Neural crest cell (in vitro differentiated cells): ENCODE measurements at regions not wholly inside any gene's neighbourhood (a gene's known extent, or its start where the extent isn't known, plus 50 kb on each side); places are given as distances from the start of the nearest gene placed in this dataset.

ENCODE experiments used
- DNase-seq: peaks from one replicate; pipeline ENCODE4 v3.0.0; 2021; ENCODE audit warnings: low read depth, mixed read lengths, low spot score
- H3K27ac Mint-ChIP-seq: one replicate; pipeline ENCODE4 v1.8.0; 2021; ENCODE audit warnings: mild to moderate bottlenecking, mixed read lengths; ENCODE audit not compliant: unreplicated experiment
- H3K27me3 Mint-ChIP-seq: 2 replicates; pipeline ENCODE4 v1.8.0; 2021; ENCODE audit warnings: low read depth, mild to moderate bottlenecking, mixed read lengths
- H3K36me3 Mint-ChIP-seq: 2 replicates; pipeline ENCODE4 v1.8.0; 2021; ENCODE audit warnings: low read depth, mild to moderate bottlenecking, mixed read lengths
- H3K4me1 Mint-ChIP-seq: 2 replicates; pipeline ENCODE4 v1.8.0; 2021; ENCODE audit warnings: mixed read lengths
- H3K4me3 Mint-ChIP-seq: one replicate; pipeline ENCODE4 v1.8.0; 2021; ENCODE audit warnings: mild to moderate bottlenecking, mixed read lengths
- H3K9me3 Mint-ChIP-seq: 2 replicates; pipeline ENCODE4 v1.8.0; 2021; ENCODE audit warnings: mixed read lengths
- CTCF ChIP-seq: fragments of 200-600 bp; sonication (generic); conservative IDR thresholded peaks from 2 replicates; pipeline ENCODE4 v1.5.0; 2021; ENCODE audit warnings: antibody characterized with exemption, mild to moderate bottlenecking

- H3K27me3 Mint-ChIP-seq: no peaks in the 10 kb centered on the region
- no peak for TF ChIP-seq CTCF
- no peak overlapping the region for H3K4me3 Mint-ChIP-seq
- no peaks in the 10 kb centered on the region for H3K4me1 Mint-ChIP-seq
- no peaks in the 10 kb centered on the region for H3K36me3 Mint-ChIP-seq
- H3K9me3 Mint-ChIP-seq: no peaks in the 10 kb centered on the region
- no peak overlapping the region for H3K27ac Mint-ChIP-seq
- no peak for DNase-seq
Observed at GRCh38 chr3:145942052-145942451, 218.9 kb downstream of the PLOD2 start.

DNA sequence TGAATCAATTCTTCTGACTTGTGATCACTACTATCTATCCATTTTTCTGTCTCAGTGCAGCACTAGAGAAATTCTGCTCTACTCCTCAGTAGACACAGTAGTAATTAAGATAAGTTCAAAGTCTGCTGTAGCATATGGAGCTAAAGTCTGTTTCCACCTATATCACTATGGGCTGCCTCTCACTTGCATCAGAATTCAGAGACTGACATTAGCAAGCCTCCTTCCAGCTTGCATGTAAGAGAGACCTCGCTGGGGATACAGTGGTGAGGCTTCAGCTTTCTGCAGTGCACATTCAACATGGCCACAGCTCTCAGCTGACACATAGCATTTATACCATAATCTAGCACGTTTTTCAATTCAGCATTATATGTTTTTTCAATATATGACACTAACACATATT is 217.0 kb downstream of the PLOD2 start:
- H3K4me3 Mint-ChIP-seq: no peak overlapping the region
- no peak overlapping the region for H3K27ac Mint-ChIP-seq
- H3K27me3 Mint-ChIP-seq: no peaks in the 10 kb centered on the region
- no peak for DNase-seq
- H3K9me3 Mint-ChIP-seq: no peaks in the 10 kb centered on the region
- H3K36me3 Mint-ChIP-seq: no peaks in the 10 kb centered on the region
- no peaks in the 10 kb centered on the region for H3K4me1 Mint-ChIP-seq
- no peak for TF ChIP-seq CTCF

GRCh38 chr3:145951441-145951840 is 209.5 kb downstream of the PLOD2 start:
- Mint-ChIP-seq H3K36me3 (no peaks in the 10 kb centered on the region), H3K4me1 (no peaks in the 10 kb centered on the region), H3K27me3 (no peaks in the 10 kb centered on the region), H3K4me3 (no peak overlapping the region), H3K9me3 (no peaks in the 10 kb centered on the region), H3K27ac (no peak overlapping the region)
- DNase-seq: no peak
- TF ChIP-seq CTCF: no peak

GRCh38 chr3:145952536-145952935 is 208.4 kb downstream of the PLOD2 start:
- Mint-ChIP-seq H3K4me3 (no peak overlapping the region), H3K4me1 (no peaks in the 10 kb centered on the region), H3K36me3 (no peaks in the 10 kb centered on the region), H3K27me3 (no peaks in the 10 kb centered on the region), H3K27ac (no peak overlapping the region), H3K9me3 (no peaks in the 10 kb centered on the region)
- no peak for DNase-seq
- no peak for TF ChIP-seq CTCF

GRCh38 chr3:145953316-145953715 is 207.7 kb downstream of the PLOD2 start:
- H3K4me1 Mint-ChIP-seq: no peaks in the 10 kb centered on the region
- no peaks in the 10 kb centered on the region for H3K36me3 Mint-ChIP-seq
- no peak overlapping the region for H3K27ac Mint-ChIP-seq
- no peak overlapping the region for H3K4me3 Mint-ChIP-seq
- TF ChIP-seq CTCF: no peak
- DNase-seq: no peak
- H3K9me3 Mint-ChIP-seq: no peaks in the 10 kb centered on the region
- no peaks in the 10 kb centered on the region for H3K27me3 Mint-ChIP-seq
